Vagina (tissue), 2 donors: ENCODE measurements at regions not wholly inside any gene's neighbourhood (a gene's known extent, or its start where the extent isn't known, plus 50 kb on each side); places are given as distances from the start of the nearest gene placed in this dataset.

Experiments
- DNase-seq, 2 donors: peaks; one replicate each; pipeline ENCODE4 v3.0.0-alpha.2; 2017; ENCODE audit errors: extremely low spot score in 2 of 2
- H3K27ac ChIP-seq: fragments of 200-600 bp; sonication (generic); one replicate; pipeline ENCODE4 v1.5.1; 2019
- H3K27me3 ChIP-seq: fragments of 200-600 bp; sonication (generic); one replicate; pipeline ENCODE4 v1.5.1; 2019
- H3K36me3 ChIP-seq, 2 donors: fragments of 200-600 bp; sonication (generic); one replicate each; pipeline ENCODE4 v1.5.1; 2017 to 2019
- H3K4me1 ChIP-seq: fragments of 200-600 bp; sonication (generic); one replicate; pipeline ENCODE4 v1.5.1; 2019
- H3K4me3 ChIP-seq, 2 donors: fragments of 200-600 bp; sonication (generic); 1 replicate in 1 of 2; 2 replicates in 1 of 2; pipeline ENCODE4 v1.5.1; 2016 to 2019
- H3K9me3 ChIP-seq: fragments of 200-600 bp; sonication (generic); one replicate; pipeline ENCODE4 v1.5.1; 2019
- CTCF ChIP-seq, 3 experiments: fragments of 450-650 bp in 2 of 3; fragments of 200-600 bp in 1 of 3; sonication (generic) in 1 of 3; IDR thresholded peaks; one replicate each; pipeline ENCODE4 v1.5.1; 2017 to 2019; ENCODE audit warnings: antibody characterized with exemption in 3 of 3, mild to moderate bottlenecking in 2 of 3, moderate library complexity in 2 of 3
- POLR2A ChIP-seq, 2 donors: fragments of 450-650 bp; IDR thresholded peaks; one replicate each; pipeline ENCODE4 v1.6.1; 2017; ENCODE audit warnings: antibody characterized with exemption in 2 of 2, mild to moderate bottlenecking in 2 of 2, moderate library complexity in 2 of 2
- POLR2AphosphoS5 ChIP-seq, 2 donors: sonication (generic); formaldehyde crosslinking; IDR thresholded peaks; one replicate each; pipeline ENCODE4 v1.9.0; 2017; ENCODE audit warnings: antibody characterized with exemption in 2 of 2, mild to moderate bottlenecking in 2 of 2, low read depth in 1 of 2; ENCODE audit not compliant: insufficient read depth in 1 of 2
- intact Hi-C: fragments of 100-400 bp; cut with DNase I; formaldehyde crosslinking; loops from one replicate; pipeline ENCODE4 v1.15.1; 2023

GRCh38 chr2:217742276-217742675 is 260.5 kb downstream of the TNS1 start:
- intact Hi-C loops, result no loop called here
- TF ChIP-seq POLR2AphosphoS5 (IDR thresholded peaks at IDR 0.05; ENCODE audit: insufficient read depth in 1 of 2, low read depth in 1 of 2) (no peak), CTCF (IDR thresholded peaks at IDR 0.05) (no peak), POLR2A (IDR thresholded peaks at IDR 0.05) (no peak)
- H3K4me1 ChIP-seq, result peaks cover 10% of the 10 kb centered on the region

DNA sequence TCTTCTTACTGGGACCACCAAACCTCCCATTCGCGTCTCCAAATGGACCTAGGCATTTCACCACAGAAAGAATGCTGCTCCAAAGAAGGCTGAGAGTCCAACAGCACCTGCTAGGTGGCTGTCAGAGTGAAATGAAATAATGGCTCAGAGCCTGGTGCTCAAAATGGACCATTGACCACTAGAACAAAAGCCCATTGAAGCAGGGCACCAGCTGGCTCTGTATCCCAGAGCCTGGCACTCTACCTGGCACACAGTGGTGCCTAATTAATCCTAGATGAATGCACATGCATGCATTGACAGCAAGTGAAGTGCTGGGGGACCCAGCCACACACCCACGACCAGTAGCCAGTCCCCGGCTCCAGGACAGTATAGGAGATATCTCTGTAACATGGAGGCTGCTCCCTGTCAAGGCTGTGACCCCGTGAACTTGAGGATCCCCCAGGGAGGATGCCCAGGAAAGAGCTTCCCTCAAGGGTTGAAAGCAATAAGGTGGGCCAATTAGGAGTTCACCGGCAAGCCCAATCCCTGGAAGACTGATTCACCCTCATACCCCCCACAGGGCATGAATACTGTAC is 261.3 kb downstream of the TNS1 start:
- intact Hi-C loops, result no loop called here
- Histone ChIP-seq H3K4me1 (peaks cover 14% of the 10 kb centered on the region), H3K27ac (no peak overlapping the region), H3K36me3 (no peaks in the 10 kb centered on the region), H3K27me3 (no peaks in the 10 kb centered on the region), H3K9me3 (no peaks in the 10 kb centered on the region), H3K4me3 (no peak overlapping the region)
- no peak for DNase-seq
- TF ChIP-seq POLR2A (IDR thresholded peaks at IDR 0.05), result no peak
- TF ChIP-seq CTCF (IDR thresholded peaks at IDR 0.05), result no peak
- TF ChIP-seq POLR2AphosphoS5 (IDR thresholded peaks at IDR 0.05; ENCODE audit: insufficient read depth in 1 of 2, low read depth in 1 of 2), result no peak

More at GRCh38 chr2:217742276-217742675, 260.5 kb downstream of the TNS1 start:
- Histone ChIP-seq H3K27me3 (no peaks in the 10 kb centered on the region), H3K9me3 (no peaks in the 10 kb centered on the region), H3K36me3 (no peaks in the 10 kb centered on the region), H3K27ac (no peak overlapping the region), H3K4me3 (no peak overlapping the region)
- DNase-seq, result peak in 1 of 2 donors; percentile 64

GRCh38 chr2:217740756-217741155 is 262.0 kb downstream of the TNS1 start:
- H3K36me3 ChIP-seq, result no peaks in the 10 kb centered on the region
- H3K4me3 ChIP-seq, result no peak overlapping the region

GRCh38 chr2:217740178-217740577 is 262.6 kb downstream of the TNS1 start:
- TF ChIP-seq POLR2A (IDR thresholded peaks at IDR 0.05) (no peak), POLR2AphosphoS5 (IDR thresholded peaks at IDR 0.05; ENCODE audit: insufficient read depth in 1 of 2, low read depth in 1 of 2) (no peak), CTCF (IDR thresholded peaks at IDR 0.05) (no peak)
- intact Hi-C loops, result no loop called here
- H3K4me3 ChIP-seq, result no peak overlapping the region
- no peaks in the 10 kb centered on the region for H3K36me3 ChIP-seq
- peaks cover 21% of the 10 kb centered on the region for H3K4me1 ChIP-seq
- no peaks in the 10 kb centered on the region for H3K9me3 ChIP-seq
- H3K27me3 ChIP-seq, result no peaks in the 10 kb centered on the region
- no peak overlapping the region for H3K27ac ChIP-seq
- DNase-seq, result peak in 1 of 2 donors; percentile 22

More at GRCh38 chr2:217740756-217741155, 262.0 kb downstream of the TNS1 start:
- Histone ChIP-seq H3K27ac (no peak overlapping the region), H3K27me3 (no peaks in the 10 kb centered on the region), H3K9me3 (no peaks in the 10 kb centered on the region), H3K4me1 (peaks cover 19% of the 10 kb centered on the region)
- TF ChIP-seq CTCF (IDR thresholded peaks at IDR 0.05) (no peak), POLR2AphosphoS5 (IDR thresholded peaks at IDR 0.05; ENCODE audit: insufficient read depth in 1 of 2, low read depth in 1 of 2) (no peak), POLR2A (IDR thresholded peaks at IDR 0.05) (no peak)
- DNase-seq, result peak in 1 of 2 donors; percentile 84
- intact Hi-C loops, result no loop called here

- Histone ChIP-seq H3K4me1 (peaks cover 21% of the 10 kb centered on the region), H3K27me3 (no peaks in the 10 kb centered on the region), H3K27ac (no peak overlapping the region), H3K36me3 (no peaks in the 10 kb centered on the region), H3K4me3 (no peak overlapping the region), H3K9me3 (no peaks in the 10 kb centered on the region)
- no peak for TF ChIP-seq POLR2AphosphoS5 (IDR thresholded peaks at IDR 0.05; ENCODE audit: insufficient read depth in 1 of 2, low read depth in 1 of 2)
- no peak for TF ChIP-seq CTCF (IDR thresholded peaks at IDR 0.05)
- TF ChIP-seq POLR2A (IDR thresholded peaks at IDR 0.05), result no peak
- intact Hi-C loops, result no loop called here
- peak; percentile 31 to 47 for DNase-seq
Observed at GRCh38 chr2:217739741-217740140, 263.1 kb downstream of the TNS1 start.
